Suprapubic skin (tissue), 3 donors: ENCODE measurements at regions not wholly inside any gene's neighbourhood (a gene's known extent, or its start where the extent isn't known, plus 50 kb on each side); places are given as distances from the start of the nearest gene placed in this dataset.

Experiments
- CTCF ChIP-seq, 2 donors: fragments of 200-600 bp in 1 of 2; fragments of 450-650 bp in 1 of 2; sonication (generic) in 1 of 2; IDR thresholded peaks; one replicate each; pipeline ENCODE4 v1.5.1; 2016 to 2019; ENCODE audit warnings: antibody characterized with exemption in 2 of 2, mild to moderate bottlenecking in 1 of 2, moderate library complexity in 1 of 2
- POLR2A ChIP-seq, 2 donors: fragments of 450-650 bp; IDR thresholded peaks; one replicate each; pipeline ENCODE4 v1.6.1; 2017; ENCODE audit warnings: antibody characterized with exemption in 2 of 2, mild to moderate bottlenecking in 2 of 2, moderate library complexity in 2 of 2

- TF ChIP-seq POLR2A (IDR thresholded peaks at IDR 0.05) (no peak), CTCF (IDR thresholded peaks at IDR 0.05) (no peak)
Observed at GRCh38 chr14:71286126-71286525, 378.9 kb downstream of the PCNX1 start.
